ENCODE measurements at regions not wholly inside any gene's neighbourhood (a gene's known extent, or its start where the extent isn't known, plus 50 kb on each side); places are given as distances from the start of the nearest gene placed in this dataset.

DNA sequence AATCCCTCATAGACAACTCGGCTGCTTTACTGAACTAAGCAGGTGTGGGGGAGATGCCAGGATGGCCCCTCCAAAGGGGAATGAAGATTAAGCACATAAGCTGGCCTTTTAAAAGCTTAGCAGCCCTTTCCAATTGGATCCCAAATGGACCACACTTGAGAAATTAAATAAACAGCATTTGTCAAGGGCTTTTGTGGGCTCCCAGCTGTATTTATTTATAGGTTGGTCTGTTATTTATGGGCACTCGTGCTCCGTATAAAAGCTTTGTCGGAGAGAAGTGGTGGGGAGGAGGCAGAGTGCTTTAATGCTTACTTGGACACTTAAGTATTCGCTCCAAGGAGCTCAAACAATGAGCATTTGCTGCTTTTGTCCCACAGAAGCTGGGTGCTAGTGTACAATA is 580.2 kb downstream of the MED13L start:
- DNase-seq = no peak

DNA sequence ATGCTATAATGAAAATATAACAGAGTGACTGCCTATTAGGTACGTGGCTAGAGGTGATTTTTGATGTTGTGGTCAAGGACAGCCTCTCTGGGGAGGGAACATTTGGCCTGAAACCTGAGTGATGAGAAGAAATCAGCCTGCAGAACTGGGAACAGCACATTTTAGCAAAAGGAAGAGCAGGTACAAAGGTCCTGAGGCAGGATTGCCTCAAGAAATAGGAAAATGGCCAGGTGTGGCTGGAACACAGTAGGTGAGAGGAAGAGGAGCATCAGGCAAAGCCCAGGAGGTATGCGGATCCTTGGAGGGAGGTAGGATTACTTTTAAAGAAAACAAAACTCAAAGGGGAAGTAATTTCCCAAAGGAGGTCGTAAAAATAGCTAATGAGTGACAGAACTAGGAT is 582.9 kb downstream of the MED13L start:
- no peak for DNase-seq

DNA sequence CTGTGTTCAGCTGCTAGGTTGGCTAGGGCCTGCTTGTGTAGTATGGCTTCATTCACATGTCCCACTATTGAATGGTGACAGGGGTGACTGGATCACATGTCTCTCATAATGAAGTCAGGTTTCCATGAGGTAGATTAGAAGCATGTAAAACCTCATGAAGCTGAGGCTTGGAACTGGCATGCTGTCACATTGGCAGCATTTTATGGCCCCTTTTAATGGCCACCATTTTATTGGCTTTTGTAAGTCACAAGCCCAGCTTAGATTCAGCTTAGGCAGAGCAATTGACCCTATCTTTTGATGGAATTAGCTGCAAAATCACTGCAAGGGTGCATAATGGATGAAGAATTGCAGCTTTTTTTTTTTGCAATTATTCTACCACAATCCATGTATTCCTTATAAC is 583.5 kb downstream of the MED13L start:
- no peak for DNase-seq

DNA sequence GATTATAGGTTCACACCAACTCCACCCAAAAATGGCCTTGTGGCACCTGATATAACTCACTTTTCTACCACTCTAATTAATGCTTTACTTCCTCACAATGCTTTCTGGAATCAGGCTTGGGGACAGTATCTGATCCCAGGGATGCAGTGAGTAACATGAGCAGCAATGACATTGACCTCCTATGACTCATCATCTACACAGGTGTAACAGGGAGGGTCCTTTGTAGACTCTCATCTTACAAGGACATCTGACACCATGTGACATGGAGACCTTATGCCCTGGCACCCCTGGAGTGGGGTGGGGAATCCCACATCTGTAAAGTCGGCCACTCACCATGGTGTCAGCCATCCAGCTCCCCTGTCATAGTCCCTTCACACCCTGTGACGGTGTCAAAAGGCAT is 586.4 kb downstream of the MED13L start:
- DNase-seq = no peak

DNA sequence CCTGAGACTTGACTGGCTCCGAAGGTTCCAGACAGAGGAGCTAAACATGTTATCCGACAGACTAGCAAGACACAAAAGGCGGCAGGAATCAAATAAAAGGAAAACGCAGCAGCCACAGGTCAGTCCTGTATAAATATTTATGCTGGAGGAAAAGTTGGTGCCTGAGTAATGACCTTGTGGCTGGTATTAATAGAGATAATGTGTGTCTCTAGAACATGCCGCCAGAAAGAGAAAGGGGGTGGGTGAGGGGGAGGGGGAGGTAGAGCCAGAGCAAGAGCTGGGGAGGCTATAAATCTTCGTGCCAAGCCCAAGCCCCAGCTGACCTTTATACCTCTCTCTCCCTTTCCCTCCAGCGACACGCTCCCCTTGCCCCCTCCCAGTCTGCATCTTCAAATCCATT is 590.4 kb downstream of the MED13L start:
- no peak for DNase-seq

DNA sequence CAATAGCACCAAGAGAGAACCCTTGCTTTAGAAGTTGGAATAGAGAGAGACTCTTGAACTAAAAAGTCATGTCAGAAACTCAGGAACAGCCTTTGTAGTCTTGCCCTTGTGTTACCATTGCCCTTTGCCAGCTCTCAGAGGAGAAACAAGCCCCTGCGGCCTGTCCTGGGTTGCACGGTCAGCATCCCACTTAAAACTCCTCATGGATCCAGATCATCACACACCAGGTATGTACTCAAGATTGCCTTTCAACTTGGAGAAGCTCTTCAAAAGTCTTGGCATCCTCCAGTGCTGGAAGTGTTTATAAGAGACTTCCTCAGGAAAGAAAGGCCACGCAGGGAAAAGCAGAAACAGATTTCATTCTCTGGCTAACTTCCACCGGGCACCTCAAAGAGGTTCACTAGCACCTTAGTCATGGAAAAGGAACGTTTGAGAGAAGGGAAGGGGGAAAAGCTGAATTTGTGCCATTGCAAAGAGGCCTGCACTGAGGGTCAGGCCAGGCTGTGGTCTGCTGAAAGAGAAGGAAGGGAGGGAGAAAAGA is 594.2 kb downstream of the MED13L start:
- no peak for DNase-seq

DNA sequence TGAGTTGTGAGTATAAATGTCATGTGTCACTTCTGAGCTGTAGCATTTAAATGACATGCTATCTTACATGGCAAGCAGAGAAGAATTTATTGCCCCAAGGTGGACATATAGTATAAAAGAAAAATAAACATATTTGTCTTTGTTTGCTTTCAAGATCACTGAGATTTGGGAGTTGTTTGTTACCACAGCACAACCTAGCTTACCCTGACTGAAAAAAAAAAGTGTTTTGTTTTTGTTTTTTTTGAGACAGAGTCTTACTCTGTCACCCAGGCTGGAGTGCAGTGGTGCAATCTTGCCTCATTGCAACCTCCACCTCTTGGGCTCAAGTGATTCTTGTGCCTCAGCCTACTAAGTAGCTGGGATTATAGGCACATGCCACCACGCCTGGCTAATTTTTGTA is 596.5 kb downstream of the MED13L start:
- no peak for DNase-seq

DNA sequence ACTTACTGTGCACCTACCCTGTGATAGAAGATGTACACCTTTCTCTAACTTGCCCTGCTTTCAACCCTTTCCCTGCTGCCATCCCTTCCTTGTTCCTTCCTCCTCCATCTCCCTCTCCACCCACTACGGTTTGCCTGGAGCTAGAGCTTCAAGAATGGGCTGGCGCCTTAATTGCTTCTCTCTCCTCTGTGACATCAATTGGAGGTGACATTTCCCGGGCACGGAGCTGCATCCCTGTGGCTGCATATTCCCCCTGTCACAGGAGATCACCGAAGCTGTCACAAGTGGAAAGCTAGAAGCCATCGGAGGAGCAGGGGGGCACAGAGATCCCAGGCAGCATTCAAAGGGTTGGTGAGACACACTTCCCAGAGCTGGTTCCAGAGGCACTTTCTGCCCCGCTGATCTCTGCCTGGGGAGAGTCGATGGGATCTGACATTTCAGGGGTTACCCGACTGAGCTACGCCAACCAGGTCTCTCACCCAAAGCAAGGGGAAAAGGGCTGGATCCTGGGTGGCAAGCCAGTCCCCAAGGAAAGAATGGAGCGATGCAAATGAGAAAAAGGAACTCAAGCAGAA is 604.9 kb downstream of the MED13L start:
- DNase-seq = no peak

DNA sequence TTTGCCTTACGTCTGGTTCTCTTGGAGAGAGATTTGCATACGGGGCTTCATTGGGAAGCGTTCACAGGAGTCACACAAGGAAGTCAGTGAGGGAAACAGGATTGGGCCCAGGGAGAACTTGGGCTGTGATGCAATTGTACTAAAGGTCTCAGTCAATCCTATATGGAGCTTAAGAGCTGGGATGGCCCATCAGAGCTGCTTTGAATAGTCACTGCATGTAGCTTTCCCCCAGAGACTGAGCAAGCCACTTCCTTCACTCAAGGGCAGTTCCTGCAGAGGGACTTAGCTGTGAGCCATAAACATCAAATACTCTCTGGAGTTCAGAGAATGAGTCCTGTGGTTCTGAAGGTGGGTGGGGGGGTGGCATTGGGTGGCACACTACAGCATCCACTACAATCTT is 605.4 kb downstream of the MED13L start:
- DNase-seq = no peak

DNA sequence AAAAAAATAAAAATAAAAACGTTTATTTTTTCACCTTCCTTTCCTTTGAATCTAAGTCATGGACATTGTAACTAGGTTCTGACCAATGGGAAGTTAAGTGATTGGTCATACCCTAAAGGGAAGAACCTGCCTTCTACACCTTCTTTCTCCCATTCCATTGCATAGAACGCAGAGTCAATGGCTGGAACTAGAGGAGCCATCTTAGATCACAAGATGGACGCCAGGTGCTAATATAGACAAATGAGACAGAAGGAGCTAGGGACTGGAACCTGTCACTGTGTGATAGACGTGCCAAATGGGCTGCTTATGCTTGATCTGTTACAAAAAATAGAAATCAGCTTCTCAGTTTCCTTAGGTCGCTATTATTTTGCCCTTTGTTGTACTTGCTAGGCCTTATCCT is 606.6 kb downstream of the MED13L start:
- DNase-seq = no peak

DNA sequence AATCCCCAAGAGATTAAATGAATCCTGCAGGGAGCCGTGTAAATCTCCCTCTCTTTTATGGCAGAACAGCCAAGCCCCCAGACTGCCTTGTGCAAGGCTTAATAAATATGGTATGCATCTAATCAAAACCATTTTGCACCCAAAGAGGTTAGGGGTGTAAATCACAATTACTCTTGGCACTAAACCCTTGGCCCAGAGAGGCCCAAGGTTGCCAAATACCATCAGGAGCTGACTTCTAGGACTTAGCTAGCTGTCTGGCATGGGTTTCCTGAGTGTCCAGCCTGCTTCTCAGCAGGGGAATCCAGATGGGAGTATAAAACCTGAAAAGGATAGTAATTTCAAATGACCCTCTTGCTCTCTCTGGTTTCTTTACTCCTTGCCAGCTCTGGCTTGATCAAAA is 610.4 kb downstream of the MED13L start:
- DNase-seq = no peak

DNA sequence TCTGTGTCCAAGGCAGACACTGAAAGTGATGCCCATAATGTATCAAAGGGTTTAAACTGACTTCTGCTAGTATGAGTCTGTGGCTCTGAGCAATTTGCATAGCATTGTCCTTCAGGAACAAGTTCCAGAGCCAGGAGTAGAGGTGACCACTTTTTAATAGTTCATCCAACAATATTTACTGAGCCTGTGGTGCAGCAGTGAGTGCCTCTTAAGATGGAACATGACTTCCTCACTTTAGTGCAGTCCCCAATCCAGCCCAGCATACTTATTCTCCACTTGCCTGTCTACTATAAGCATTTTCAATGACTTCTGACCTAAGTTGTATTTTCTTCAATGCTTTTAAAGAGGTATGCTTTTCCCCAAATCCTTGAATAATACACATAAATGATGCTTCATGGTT is 611.3 kb downstream of the MED13L start:
- no peak for DNase-seq

DNA sequence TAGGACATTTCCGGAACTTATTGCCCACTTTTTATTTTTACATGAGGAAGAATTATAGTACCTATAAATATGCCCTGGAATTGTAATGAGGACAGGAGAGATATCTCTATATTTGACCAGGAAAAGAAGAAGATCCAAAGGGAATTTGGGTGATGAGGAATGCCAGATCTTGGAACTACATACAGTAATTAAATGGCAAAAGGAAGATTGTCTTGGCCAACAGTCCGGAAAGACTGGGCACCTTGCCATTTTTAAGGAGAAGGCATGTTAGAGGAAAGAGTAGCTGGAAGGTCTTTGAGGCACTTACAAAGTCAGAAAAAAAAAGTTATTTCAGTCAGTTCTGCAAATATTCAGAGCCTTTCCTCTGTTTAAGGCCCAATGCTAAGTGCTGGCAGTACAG is 616.4 kb downstream of the MED13L start:
- no peak for DNase-seq

DNA sequence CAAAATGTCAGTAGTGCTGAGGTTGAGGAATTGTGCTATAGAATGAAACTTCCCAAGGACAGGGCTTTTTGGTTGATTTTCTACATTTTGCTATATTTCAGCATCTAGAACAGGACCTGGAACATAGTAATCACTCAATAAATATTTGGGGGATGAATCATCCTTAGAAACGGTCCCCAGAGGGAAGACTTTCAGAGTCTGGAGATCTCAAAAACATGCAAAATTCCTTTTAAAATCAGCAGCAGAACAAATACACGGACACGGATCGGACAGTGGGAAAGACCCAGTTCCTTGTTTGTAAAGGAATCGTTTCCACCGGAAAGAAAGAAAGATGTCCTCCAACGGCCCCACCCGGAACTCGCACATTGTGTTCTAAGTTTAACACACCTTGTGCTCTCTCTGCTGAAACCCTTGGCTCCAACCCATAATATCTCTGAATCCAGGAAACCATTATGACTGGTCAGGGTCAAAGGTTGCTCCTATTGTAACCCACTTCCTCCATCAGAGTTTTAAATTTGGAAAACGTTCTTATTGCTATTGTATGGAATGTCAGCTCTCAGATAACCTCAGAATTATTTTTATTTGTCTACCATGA is 617.2 kb downstream of the MED13L start:
- DNase-seq = no peak

DNA sequence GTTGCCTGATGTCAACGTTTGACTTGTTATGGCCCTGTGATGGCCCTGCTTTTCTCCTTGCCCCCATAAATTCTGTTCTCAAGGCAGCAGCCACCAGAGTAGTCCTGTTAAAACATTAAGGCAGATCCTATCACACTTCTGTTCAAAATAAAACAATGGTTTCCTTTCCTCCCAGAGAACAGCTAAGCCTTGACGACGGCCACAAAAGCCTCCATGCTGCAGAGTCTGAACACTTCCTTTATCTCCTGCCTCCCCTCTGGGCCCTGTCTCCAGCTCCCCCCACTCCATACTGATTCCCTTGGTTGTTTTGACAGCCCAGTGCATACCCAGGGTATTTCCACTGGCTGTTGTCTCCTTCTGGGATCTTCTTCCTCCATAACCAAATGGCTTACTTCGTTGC is 618.1 kb downstream of the MED13L start:
- DNase-seq = no peak

DNA sequence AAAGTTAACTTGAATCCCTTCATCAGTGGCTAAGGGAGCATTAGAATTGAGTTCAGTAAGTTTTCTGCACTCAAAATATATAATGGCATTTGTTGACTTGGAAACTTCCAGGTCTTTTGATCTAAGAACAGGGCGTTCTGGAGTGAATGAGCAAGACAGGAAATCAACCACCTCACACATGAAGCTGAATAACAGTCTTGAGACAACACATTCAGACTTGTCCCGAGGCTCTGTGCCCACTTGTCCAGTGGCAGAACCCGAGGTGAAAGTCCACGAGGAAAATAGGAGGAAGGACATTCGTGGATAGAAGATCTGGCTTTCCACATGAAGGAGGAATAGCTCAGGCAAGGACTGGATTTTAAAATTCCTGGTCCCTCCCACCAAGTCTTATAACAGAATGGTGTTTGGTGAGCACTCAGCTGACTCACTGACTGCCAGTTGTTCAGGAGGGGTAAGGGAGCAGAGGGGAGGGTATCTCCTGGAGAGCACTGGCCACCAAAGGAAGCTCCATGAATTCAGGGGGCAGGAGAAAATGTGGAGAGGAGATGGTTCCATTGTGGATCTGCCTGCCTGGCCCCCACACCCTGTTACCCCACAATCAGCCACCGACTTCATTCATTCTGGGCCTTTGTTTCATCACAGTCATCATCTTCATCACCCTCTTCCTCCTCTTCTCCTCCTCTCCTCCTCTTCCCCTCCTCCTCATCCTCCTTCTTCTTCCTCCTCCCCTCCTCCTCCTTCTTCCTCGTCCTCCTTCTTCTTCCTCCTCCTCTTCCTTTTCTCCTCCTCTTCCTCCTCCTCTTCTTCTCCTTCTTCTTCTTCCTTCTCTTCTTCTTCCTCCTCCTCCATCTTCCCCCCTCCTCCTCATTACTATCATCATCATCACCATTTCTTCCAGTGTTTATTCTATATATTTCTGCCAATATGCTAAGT is 620.1 kb downstream of the MED13L start:
- no peak for DNase-seq

DNA sequence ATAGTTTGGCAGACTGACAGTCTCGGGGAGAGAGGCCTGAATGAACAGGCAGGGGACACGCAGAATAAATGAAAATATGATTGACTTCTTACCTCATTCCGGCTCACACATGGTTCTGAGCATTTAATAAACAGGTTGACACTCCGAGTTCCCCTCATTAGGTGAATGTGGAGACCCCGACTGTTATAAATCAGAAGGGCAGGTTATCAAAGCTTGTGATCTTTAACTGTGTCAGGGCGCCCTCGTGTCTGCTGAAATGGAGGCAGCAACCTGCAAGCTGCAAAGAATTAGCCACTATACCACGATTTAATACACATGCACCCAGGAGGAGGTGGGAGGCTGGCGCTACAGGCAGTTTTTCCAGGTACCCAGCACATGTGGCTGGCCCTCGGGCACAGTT is 627.5 kb downstream of the MED13L start:
- DNase-seq = no peak

DNA sequence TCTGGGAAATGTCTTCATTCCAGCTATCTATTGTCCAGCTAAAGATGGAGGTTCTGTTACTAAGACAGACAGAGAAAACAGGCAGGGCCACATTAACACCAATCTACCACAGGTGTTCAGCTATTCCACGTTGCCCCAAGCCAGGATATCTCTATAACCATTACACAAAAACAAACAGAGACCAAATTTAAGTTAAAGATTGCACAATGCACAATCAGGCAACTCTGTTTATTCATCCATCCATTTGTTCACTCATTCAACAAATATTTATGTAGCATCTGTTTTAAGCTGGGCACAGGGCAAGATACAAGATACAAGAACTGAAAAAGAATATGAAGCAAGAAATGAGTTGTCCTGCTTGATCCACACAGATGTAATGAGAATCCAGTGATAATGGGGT is 629.0 kb downstream of the MED13L start:
- no peak for DNase-seq

DNA sequence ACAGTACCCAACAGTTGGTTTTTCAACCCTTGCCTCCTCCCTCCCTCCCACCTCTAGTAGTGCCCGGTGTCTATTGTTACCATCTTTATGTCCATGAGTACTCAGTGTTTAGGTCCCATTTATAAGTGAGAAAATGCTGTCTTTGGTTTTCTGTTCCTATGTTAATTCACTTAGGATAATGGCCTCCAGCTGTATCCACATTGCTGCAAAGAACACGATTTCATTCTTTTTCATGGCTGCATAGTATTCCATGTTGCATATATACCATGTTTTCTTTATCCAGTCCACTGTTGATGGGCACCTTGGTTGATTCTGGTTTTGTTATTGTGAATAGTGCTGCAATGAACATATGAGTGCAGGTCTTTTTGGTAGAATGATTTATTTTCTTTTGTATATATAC is 631.3 kb downstream of the MED13L start:
- no peak for DNase-seq

DNA sequence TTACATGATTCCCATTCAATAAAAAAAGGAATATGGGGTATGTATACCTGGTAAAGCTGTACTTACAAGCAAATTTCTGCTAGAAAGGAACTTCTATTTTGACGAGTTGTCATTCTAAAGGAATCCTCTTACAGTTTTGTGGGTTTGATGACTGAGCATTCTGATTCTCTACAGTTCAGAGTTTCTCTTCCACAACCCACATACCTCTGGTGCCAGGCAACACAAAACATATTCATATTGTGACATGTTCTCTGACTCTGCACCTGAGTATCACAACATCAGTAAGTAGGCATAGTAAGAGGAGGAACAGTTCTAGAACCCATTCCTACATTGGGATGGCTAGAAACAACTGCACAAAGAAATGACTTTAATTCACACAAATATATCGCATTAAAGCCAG is 636.6 kb downstream of the MED13L start:
- DNase-seq = no peak

DNA sequence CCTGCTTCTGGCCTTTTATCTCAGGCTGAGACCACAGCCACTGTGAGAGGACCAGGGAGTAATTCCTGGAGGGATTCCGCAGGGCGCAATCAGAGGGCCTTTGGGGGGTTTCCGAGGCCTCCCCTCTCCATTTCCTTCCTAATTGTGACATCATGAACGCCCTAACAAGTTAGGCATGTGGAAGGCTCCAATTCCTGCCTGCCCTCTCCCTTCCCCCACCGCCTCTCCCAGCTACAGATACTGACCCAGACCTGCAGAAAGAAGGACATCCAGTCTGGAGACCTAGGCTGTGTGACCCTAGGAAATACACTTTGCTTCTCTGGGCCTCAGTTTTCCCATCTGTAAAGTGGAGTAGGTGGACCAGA is 637.9 kb downstream of the MED13L start:
- no peak for DNase-seq

DNA sequence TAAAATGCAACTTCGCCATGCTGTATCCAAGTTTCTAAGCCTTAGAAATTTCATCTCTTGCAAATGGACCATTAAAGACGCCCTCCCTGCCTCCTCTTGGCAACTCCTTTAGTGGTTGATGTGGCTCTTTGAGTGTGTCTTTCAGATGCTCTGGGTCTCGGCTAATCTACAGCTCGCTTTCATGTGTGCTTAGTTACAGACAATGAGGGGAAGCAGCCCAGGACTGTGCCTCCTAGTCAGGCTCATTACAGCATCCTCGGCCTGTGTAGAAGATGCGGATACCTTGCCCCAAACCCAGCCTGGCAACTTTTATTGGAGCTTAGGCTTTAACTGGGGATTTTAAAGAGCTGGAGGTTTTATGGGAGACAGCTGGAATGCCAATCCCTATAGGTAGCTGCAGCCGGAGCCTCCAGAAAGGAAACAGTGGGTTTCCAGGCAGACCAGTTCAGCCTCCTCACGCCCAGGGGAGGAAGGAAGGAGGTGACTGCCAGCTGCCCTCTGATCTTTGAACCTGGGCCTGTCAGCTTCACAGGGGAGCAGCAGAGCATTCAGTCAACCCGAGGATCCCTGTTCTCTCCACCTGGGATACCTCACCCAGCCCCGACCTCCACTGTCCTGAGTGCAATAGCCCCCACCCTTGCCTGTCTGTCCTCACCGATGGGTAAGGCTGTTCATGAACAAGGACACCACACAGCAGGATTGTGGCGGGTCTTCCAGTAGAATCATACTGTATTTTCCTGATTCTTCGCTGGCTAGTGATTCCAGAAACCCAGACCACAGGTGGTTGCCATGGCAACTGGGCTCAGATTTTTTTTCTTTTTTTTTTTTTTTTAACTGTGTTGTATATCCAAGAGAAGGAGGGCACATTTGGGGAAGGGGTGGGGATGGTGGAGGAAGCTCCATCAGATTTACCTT is 638.5 kb downstream of the MED13L start:
- DNase-seq = no peak

DNA sequence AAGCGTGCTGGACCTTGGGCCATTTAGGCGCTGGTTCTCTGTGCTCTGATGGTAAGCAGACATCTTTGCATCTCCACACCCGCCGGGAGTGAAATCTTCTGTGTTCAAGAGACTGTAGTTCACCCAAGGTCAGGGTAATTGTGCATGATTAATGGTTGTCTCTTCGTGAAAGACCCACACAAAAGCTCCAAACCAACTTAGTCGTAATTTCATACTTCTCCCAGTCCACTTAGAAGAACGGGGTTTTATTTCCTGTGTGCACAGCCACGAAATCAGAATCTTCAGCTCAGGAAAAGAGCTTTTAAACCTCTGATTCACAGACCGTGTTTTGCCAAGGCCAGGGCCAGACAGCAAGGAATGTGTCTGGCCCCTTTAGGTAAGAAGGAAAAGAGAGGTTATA is 640.9 kb downstream of the MED13L start:
- no peak for DNase-seq
